GM19397 (cell line): ENCODE measurements at regions not wholly inside any gene's neighbourhood (a gene's known extent, or its start where the extent isn't known, plus 50 kb on each side); places are given as distances from the start of the nearest gene placed in this dataset.

Source experiments
- ATAC-seq: cut with Tn5 transposase; IDR thresholded peaks from one replicate; pipeline ENCODE4 v1.9.1; 2021; ENCODE audit warnings: mild to moderate bottlenecking, moderate library complexity; ENCODE audit not compliant: unreplicated experiment

- no peak for ATAC-seq
Observed at GRCh38 chr12:98453492-98453891, 61.9 kb upstream of the TMPO start.

GRCh38 chr12:98456041-98456440 is 59.3 kb upstream of the TMPO start:
- no peak for ATAC-seq

DNA sequence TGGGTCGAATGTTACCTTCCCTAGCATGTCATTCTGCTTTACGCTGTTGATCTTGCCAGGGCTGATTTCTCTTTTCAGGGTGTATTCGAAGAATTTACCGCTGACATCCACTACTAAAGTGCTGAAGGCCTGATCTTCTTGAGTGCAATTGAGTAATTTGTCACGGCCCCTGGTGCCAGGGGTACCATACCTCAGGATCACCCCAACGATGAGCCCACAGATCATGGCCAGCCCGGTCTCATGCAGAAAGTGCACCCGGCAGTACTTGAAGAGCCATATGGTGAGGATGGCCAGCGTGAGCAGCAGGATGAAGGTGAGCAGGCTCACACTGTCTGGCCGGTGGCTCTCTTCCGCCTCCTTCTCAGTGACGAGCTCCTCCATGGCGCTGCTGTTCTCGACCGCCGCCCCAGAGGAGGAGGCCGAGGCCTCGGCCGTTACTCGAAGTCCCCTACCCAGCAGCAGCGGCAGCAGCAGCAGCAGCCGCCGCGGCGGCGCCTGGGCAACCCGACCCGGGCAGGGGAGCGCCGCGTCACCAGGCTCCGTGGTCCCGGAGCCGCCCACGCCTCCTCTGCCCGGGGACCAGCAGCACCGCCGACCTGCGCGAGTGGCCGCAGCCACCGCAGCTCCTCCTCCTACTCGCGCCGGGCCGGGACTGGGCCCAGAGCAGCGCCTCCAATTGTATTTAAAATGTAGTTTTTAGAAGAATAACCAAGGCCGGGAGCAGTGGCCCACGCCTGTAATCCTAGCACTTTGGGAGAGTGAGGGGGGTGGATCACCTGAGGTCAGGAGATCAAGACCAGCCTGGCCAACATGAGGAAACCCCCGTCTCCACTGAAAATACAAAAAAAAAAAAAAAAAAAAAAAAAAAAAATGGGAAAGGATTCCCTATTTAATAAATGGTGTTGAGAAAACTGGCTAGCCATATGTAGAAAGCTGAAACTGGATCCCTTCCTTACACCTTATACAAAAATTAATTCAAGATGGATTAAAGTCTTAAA is 58.5 kb upstream of the TMPO start:
- no peak for ATAC-seq

GRCh38 chr12:98464190-98464589 is 51.2 kb upstream of the TMPO start:
- ATAC-seq, result no peak

GRCh38 chr12:98465505-98465904 is 49.9 kb upstream of the TMPO start:
- ATAC-seq, result no peak
